Endodermal cell (in vitro differentiated cells): ENCODE measurements at regions not wholly inside any gene's neighbourhood (a gene's known extent, or its start where the extent isn't known, plus 50 kb on each side); places are given as distances from the start of the nearest gene placed in this dataset.

Experiments
- DNase-seq: peaks from one replicate; pipeline ENCODE4 v3.0.0-alpha.2; 2017
- H3K27ac ChIP-seq: 2 replicates; pipeline ENCODE4 v1.5.1; 2013; ENCODE audit warnings: mild to moderate bottlenecking, low read depth, low read length, moderate library complexity
- H3K27me3 ChIP-seq: 2 replicates; pipeline ENCODE4 v1.6.1; 2013; ENCODE audit warnings: mild to moderate bottlenecking, low read length, moderate library complexity; ENCODE audit not compliant: insufficient read depth, control insufficient read depth, poor library complexity, severe bottlenecking
- H3K36me3 ChIP-seq: 2 replicates; pipeline ENCODE4 v1.7.0; 2013; ENCODE audit warnings: mild to moderate bottlenecking, low read length, moderate library complexity; ENCODE audit not compliant: control insufficient read depth, insufficient read depth
- H3K4me1 ChIP-seq: one replicate; pipeline ENCODE4 v1.7.0; 2013; ENCODE audit warnings: low read length; ENCODE audit not compliant: control insufficient read depth, insufficient read depth
- H3K4me3 ChIP-seq: 2 replicates; pipeline ENCODE4 v1.5.1; 2013; ENCODE audit warnings: mild to moderate bottlenecking, low read length, moderate library complexity
- H3K9ac ChIP-seq: 2 replicates; pipeline ENCODE4 v1.6.1; 2013; ENCODE audit warnings: mild to moderate bottlenecking, low read length, moderate library complexity; ENCODE audit not compliant: poor library complexity, severe bottlenecking; ENCODE audit errors: extremely low read depth
- H3K9me3 ChIP-seq: 2 replicates; pipeline ENCODE4 v1.6.1; 2013; ENCODE audit warnings: mild to moderate bottlenecking, low read length, moderate library complexity; ENCODE audit not compliant: control insufficient read depth
- H3K27ac Mint-ChIP-seq: 2 replicates; pipeline ENCODE4 v1.8.0; 2020; ENCODE audit warnings: mixed read lengths
- H3K27me3 Mint-ChIP-seq: 2 replicates; pipeline ENCODE4 v1.8.0; 2021; ENCODE audit warnings: mild to moderate bottlenecking, mixed read lengths; ENCODE audit not compliant: insufficient read depth
- H3K36me3 Mint-ChIP-seq: 2 replicates; pipeline ENCODE4 v1.8.0; 2020; ENCODE audit warnings: low read depth, mixed read lengths
- H3K4me1 Mint-ChIP-seq: 2 replicates; pipeline ENCODE4 v1.8.0; 2020; ENCODE audit warnings: mixed read lengths
- H3K4me3 Mint-ChIP-seq: 2 replicates; pipeline ENCODE4 v1.8.0; 2020; ENCODE audit warnings: mild to moderate bottlenecking, moderate library complexity, mixed read lengths
- H3K9me3 Mint-ChIP-seq: 2 replicates; pipeline ENCODE4 v1.8.0; 2020; ENCODE audit warnings: mild to moderate bottlenecking, mixed read lengths
- CTCF ChIP-seq: fragments of 200-600 bp; sonication (generic); conservative IDR thresholded peaks from 2 replicates; pipeline ENCODE4 v1.5.0; 2021; ENCODE audit warnings: antibody characterized with exemption, mild to moderate bottlenecking
- WGBS, 2 experiments: methylation state at CpG; one replicate each; pipeline versions ENCODE4 v1.1.5 to v1.1.7; 2013; ENCODE audit warnings: missing lambda C conversion rate in 2 of 2, mixed read lengths in 1 of 2; ENCODE audit not compliant: insufficient coverage in 1 of 2, insufficient read length in 1 of 2; 5-methylcytosine and 5-hydroxymethylcytosine counted together

GRCh38 chr19:28871099-28871725, 341.7 kb downstream of the UQCRFS1 start:
- Mint-ChIP-seq H3K4me1 (peaks cover 5% of the 10 kb centered on the region), H3K9me3 (peaks cover 5% of the 10 kb centered on the region), H3K27me3 (peaks cover 98% of the 10 kb centered on the region), H3K36me3 (no peaks in the 10 kb centered on the region), H3K27ac (no peak overlapping the region), H3K4me3 (no peak overlapping the region)
- TF ChIP-seq CTCF: no peak
- H3K9me3 ChIP-seq: peaks cover 9% of the 10 kb centered on the region
- no peak overlapping the region for H3K4me3 ChIP-seq
- peaks cover 4% of the 10 kb centered on the region for H3K4me1 ChIP-seq
- no peak overlapping the region for H3K27ac ChIP-seq
- H3K36me3 ChIP-seq: no peaks in the 10 kb centered on the region
- peaks cover 94% of the 10 kb centered on the region for H3K27me3 ChIP-seq
- DNase-seq: no peak
- 94 to 95% methylated on average over 7 to 12 of the region's 12 CpGs for WGBS, 2 experiments
- no peak overlapping the region for H3K9ac ChIP-seq

- H3K4me1 ChIP-seq: peaks cover 4% of the 10 kb centered on the region
- no peak overlapping the region for H3K9ac ChIP-seq
- Mint-ChIP-seq H3K9me3 (peaks cover 5% of the 10 kb centered on the region), H3K4me3 (no peak overlapping the region), H3K36me3 (no peaks in the 10 kb centered on the region), H3K27ac (no peak overlapping the region), H3K27me3 (peaks cover 98% of the 10 kb centered on the region), H3K4me1 (peaks cover 5% of the 10 kb centered on the region)
- H3K27ac ChIP-seq: no peak overlapping the region
- peaks cover 9% of the 10 kb centered on the region for H3K9me3 ChIP-seq
- H3K27me3 ChIP-seq: peaks cover 95% of the 10 kb centered on the region
- DNase-seq: no peak
- 86 to 92% methylated on average over 2 to 5 of the region's 5 CpGs for WGBS, 2 experiments
- no peaks in the 10 kb centered on the region for H3K36me3 ChIP-seq
- TF ChIP-seq CTCF: no peak
- H3K4me3 ChIP-seq: no peak overlapping the region
These were observed 343.5 kb downstream of the UQCRFS1 start for GRCh38 chr19:28869459-28869858.

GRCh38 chr19:28868836-28869235, 344.1 kb downstream of the UQCRFS1 start:
- Mint-ChIP-seq H3K4me1 (peaks cover 5% of the 10 kb centered on the region), H3K9me3 (peaks cover 5% of the 10 kb centered on the region), H3K27ac (no peak overlapping the region), H3K36me3 (no peaks in the 10 kb centered on the region), H3K27me3 (peaks cover 98% of the 10 kb centered on the region), H3K4me3 (no peak overlapping the region)
- Histone ChIP-seq H3K27me3 (peaks cover 95% of the 10 kb centered on the region), H3K4me1 (peaks cover 4% of the 10 kb centered on the region), H3K9me3 (peaks cover 9% of the 10 kb centered on the region), H3K4me3 (no peak overlapping the region), H3K36me3 (no peaks in the 10 kb centered on the region), H3K9ac (no peak overlapping the region), H3K27ac (no peak overlapping the region)
- DNase-seq: no peak
- no peak for TF ChIP-seq CTCF
- 91 to 94% methylated on average over 6 to 9 of the region's 9 CpGs for WGBS, 2 experiments
